GM19468 (cell line): ENCODE measurements at regions not wholly inside any gene's neighbourhood (a gene's known extent, or its start where the extent isn't known, plus 50 kb on each side); places are given as distances from the start of the nearest gene placed in this dataset.

Experiments
- ATAC-seq: cut with Tn5 transposase; IDR thresholded peaks from one replicate; pipeline ENCODE4 v1.9.1; 2021; ENCODE audit warnings: mild to moderate bottlenecking, moderate library complexity, moderate number of reproducible peaks; ENCODE audit not compliant: unreplicated experiment; ENCODE audit errors: extremely low read depth

DNA sequence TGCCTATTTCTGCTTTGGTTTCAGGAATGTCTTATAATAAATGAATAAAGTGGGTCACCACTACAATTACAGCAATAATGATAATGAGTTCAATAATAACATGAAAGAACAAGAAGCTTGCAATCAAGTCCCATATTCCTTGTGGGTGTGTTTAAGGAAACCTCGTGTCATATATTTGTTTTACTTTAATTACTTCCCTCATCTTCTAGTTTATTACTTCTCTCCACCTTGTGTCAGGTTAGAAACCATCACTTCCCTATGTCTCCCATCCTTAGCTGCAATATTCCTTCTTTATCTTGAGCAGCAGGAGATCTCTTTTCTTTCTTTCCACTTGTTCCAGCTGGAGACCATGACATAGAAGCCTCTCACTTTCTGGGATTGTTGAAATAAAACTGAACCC lies 384.0 kb upstream of the TMEM132C start:
- ATAC-seq, result no peak

DNA sequence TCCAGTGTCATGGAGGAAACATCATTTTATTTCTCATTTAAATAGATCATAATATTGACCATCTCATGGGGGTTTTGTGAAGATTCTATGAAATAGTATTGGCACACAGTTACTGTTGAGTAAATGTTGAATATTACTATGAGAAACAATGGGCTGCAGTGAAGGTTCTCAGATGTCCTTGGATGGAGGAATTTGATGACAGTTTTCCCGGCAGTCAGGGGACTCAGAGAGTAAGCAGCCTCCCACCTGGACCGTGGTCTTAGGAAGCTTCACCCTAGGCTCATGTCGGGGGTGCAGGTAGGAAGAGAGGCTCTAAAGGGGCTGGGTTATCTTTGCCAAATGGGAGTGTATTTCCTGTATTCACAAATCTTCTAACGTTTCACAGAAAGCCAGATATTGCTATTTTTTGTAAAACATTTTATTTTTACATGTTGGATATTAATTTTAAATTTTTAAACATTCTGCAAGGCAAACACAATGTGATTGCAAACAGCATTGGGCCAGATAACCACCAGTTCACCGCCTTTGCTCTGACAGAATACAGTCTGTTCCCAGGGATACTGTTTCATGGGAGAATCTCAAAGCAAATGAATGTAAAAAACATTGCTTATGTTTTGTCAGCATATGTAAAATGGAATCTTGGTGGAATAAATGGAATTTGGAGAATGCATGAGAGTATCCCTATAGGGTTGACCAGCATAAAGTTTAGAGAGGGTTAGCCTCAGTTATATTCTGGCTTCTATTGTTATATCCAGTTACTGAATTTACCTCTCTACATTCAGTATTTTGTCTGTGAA lies 380.8 kb upstream of the TMEM132C start:
- no peak for ATAC-seq

DNA sequence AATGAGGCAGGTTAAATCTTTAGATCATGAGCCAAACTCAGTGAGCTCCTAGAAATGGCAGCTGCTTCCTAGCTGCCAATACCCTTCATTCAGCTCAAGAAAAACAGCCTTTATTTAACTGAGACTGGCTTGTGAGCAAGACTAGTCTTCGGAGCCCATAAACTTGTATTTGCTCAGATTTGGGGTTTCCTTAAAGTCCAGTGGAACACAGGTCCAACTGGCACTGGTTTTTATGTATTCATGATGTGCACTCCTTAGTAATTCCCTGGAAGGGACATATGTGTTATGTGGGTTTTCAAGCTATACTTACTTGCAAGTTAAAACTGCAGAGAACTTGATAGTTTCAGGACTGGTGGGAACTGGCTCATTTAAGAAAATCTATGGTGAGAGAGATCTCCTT lies 380.1 kb upstream of the TMEM132C start:
- ATAC-seq, result no peak

DNA sequence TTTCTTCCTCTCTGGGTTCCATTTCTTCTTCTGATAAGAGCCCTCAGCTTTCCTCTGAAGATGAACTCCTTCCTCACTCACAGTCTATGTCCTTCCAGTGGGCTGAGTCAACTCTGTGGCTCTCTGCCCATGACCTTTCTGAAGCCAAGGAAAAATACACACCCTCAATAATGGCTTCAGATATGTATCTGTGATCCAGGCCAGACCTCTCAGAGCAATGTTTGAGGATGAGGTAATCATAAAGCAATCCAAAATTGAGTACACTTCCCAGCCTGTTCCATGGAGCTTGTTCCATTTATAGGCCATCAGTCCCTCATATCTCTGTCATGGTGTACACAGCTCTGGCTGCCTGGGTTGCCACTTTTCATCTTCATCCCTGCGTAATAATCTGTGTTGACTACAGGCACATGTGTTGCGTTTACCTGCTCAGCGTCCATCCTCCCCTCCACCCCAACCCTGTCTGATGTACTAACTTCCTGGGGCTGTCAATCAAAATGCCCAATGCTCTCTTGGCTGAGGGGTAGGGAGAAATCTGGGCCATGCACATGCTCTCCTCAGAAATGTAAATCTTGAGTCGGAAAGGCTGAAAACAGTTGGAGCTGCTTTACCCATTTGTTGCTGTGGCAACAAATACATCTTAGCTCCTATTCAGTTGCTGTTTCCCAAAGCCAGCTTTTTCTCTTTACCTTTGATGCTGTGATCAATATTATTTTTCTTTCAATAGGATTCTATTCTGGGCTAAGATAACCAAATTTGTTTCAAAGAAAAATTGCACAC lies 377.8 kb upstream of the TMEM132C start:
- ATAC-seq, result no peak

DNA sequence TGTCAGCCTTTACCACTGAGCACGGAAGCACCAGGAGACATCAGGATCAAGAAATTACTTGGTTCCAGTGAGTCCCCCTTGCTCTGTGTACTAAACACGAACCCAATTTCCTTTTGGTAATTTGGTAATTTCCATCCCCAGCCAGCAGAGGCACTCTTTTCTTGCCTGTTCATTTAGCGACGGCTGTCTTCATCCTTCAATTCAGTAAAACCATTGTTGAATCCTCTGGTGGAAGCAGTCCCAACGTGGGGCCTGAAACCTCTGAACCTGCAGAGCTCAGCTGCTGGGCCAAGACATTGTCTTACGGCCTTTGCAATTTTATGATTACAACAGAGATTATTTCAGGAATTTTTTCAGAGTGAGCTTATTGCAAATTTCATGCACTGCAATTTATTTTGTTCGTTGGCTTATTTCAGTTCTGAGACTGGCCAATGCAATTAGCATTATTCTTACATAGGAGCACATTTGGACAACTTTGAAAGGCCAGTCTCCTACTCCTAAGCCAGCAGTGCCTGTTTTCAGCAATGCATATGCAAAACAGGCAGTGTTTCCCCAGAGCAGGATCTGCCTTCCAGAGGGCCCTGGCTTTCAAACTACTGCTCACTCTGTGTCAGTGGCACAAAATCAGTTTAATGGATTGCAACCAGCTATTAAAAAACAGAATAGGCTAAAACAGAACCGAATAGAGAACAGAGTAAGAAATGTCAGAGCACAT lies 372.9 kb upstream of the TMEM132C start:
- ATAC-seq, result no peak

DNA sequence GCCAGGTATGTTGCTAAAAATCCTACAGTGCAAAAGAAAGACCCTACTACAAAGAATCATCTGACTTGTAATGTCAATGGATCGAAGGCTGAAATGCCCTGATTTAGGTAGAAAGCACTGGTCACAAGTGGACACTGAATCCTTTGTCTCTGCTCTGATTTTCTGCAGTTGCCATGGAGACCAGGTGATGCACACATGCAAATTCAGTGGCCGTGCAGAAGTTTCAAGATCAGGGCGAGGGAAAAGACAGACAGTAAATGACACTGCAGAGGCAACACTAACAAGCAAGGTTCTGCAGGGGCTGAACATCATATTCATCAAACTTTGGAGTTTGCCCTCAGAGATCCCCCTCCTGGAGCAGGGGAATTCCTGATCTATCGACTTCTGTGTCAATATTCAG lies 370.3 kb upstream of the TMEM132C start:
- ATAC-seq, result no peak

DNA sequence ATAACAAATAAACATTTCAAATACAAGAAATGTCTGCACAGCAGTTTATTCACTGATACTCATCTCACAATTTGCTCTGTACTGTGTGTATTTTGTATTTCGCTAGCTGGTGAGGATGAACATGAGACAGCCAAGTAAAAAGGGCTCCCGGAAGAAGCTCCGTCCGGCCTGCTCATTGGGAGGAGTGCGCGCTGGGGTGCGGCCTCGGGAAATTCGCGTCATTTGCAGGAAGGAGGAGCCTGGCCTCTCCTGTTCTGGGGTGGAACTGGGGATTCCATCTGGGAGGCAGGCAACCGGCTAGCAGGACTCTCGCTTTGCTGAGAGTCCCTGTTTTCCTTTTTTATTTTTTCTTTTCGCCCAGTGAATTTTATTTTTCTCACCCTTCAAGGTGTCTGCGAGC lies 368.4 kb upstream of the TMEM132C start:
- ATAC-seq, result no peak

DNA sequence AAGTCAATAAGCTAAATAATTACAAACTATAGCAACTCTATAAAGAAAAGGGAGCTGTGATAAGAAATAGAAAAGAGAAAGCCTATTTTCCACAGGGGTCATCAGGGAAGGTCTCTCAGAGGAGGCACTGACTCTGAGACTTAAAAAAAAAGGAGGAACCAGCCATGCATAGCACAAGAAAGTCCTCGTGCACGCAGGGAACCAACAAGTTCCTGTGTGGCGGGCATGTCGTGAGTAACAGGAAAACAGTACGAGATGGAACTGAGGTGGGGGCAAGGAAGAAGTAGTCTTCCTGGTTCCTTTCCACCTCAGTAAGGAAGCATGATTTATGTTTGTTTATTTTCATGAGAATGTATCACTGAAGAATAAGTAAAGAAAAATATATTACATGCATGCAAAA lies 367.0 kb upstream of the TMEM132C start:
- no peak for ATAC-seq

DNA sequence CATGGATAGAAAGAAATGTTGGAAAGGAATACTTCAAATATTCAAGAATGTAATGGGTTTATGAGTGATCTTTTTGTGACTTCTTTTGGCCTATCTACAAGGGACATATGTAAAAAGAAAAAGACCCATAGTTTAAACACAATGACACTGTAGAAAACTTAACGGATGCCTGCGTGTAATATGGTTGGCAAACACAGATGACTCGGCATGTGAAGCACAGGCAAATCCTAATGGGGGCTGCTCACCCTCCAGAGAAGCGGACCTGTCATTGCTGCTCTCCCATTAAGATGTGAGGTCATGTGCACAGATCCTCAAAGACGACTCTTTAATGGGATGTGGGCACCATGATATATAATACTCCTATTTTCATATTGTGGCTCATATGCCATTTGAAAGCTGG lies 366.6 kb upstream of the TMEM132C start:
- ATAC-seq, result no peak

DNA sequence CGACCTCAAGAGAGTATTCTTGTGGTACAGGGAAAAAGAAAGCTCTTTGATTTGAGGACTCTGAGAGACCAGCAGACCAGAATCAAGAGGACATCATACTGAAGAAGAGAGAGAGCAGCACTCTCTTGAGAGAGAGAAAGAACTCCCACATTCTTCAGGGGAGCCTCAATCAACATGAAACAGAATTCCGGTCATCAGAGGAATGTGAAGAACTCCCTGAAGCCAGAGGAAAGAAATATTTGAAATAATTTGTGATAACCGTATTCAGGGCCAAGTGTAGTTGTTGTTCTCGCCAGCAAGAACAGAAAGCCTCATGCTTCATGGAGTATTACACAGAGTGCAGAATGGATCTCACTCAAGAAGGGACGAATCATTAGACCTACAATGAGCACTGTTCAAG lies 363.8 kb upstream of the TMEM132C start:
- ATAC-seq, result no peak

DNA sequence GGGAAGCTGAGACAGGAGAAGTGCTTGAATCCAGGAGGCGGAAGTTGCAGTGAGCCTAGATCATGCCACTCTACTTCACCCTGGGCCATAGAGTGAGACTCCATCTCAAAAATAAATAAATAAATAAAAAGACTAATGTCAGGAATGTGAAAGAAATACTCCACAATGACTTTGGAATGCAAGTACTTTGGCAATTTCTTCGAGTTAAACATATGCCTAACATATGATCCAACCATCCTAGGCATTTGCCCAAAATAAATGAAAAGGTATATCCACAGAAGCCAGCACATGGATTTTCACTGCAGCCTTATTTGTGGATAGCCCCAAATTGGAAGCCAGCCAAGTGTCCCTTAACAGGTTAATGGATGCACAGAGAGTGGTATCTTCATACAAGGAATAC lies 357.9 kb upstream of the TMEM132C start:
- ATAC-seq, result no peak

DNA sequence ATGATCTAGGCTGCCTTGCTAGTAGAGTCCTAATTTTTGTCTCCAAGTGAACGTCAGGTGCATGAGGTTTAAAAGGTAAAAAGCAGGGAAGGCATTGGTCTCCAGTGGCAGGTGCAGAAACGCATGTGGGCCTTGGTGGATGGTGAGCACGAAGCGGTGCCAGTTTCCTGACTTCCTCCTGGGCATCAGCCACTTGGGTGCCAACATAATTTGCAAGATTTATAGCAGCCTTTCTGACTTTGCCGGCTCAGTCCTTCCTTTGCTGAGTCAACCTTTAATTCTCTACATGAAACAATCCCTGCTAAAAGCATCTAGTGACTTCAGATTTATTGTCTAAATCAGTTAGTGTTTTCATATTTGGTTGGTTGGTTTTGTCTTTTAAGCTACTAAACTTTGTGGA lies 355.7 kb upstream of the TMEM132C start:
- no peak for ATAC-seq

DNA sequence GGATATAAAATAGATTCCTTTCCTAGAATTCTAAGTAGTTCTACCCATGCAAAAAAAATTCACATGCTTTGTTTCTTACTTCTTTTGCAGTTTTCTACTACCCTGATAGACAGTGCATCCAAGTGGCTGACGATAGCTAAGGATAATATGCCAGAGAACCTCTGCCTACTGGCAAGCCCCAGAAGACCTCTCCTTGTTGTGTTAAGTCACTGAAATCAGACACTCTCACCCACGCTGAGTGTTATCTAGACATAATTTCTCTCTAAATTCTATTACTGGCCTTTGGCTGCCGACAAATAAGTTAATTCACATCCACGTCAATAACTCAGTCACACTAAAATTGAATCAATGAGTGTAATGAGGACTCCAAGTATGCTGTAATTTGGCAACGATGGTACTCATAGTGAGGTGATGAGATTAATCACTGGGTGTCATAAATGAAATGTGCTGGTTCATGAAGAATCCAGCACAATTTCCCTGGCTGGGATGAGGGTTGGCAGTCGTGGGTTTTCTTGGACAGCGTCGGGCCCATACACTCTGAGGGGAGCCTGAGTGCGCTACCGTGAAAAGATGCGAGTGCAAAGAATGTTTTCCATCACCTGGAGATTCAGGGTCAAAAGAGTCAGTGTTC lies 354.8 kb upstream of the TMEM132C start:
- ATAC-seq, result no peak

DNA sequence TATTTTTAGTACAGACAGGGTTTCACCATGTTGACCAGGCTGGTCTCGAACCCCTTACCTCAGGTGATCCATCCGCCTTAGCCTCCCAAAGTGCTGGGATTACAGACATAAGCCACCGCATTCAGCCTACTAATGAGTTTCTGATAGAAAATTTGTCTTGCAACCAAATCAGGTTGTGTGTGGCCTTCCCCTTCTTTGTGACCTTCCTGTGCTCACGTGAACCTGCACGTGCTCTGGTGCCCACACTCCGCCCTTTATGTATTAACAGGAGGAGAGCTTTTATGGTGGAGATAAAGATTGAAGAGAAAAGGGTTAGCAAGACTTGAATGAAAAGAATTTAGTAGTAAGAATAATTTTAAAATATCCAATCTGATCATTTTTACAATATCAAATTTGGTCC lies 343.5 kb upstream of the TMEM132C start:
- no peak for ATAC-seq

DNA sequence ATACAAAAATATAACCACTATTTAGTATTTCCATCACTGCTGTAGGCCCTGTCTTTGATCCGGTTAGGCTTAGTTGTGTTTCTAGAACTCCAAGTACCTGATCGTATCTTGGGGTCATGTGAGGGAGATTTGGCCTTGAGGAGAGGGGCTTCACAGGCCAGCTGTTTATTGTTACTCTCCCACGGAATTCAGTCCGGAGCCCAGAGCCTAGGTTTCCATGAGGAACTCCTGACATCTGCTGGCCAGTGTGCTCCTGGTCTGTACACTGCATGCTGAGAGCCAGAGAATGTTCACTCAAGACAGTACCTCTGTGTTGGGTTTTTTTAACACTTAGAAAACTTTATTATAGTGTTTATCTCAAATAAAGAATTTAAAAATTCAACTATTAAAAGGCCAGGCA lies 341.0 kb upstream of the TMEM132C start:
- no peak for ATAC-seq

DNA sequence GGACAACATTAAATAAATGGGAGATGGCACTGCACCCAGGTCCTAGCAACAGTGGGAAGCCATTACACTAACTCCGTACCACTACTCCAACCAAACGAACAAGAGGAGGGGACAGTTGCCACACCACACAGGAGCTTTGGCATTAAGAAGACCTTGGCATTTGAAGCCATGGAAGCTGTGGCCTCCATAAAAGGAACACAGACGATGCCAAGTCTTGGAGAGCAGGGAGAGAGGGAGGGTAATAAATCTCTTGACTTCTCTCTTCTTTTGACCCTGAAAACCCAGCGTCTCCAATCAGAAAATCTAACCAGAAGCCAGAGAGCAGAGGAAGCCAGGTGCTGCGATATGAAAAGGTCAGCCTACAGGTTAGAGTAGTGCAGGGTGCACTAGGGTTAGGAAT lies 338.8 kb upstream of the TMEM132C start:
- ATAC-seq, result no peak

DNA sequence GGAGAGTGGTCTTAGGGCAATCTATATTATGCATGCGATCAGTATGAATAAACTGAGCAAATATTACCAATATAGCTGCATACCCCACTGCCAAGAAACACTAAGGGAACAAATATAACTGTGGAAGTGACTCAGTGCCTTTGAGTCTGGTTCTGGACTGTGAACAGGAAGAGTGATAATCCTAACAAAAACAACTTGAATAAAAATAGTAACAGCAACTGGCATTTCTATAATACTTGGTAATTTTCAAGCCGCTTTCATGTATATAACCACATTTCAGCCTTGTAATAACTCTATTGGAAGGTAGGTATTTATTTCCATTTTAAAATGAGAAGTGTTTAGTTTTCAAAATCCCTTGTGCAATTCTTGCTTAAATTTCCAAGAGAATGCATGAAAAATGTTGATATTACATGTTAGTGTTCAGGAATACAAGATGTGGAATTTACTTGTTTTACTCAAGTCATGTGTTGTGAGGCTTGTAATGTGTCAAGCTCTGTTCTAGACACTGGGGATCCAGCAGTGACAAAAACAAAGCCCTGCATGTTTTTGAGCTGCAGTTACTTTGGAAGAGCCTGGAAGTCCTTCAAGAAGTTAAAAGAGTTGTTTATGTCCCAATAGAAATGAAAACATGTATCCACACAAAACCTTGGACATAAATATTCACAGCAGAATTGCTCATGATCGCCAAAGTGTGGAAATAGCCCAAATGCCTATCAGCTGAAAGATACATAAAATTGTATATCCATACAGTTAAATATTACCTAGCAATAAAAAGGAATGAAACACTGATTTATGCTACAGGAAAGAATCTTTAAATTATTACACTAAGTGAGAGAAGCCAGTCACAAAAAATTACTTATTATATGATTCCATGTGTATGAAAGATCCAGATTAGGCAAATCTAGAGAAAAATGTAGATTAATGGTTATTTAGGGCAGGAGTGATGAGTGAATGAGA lies 338.1 kb upstream of the TMEM132C start:
- ATAC-seq, result no peak

DNA sequence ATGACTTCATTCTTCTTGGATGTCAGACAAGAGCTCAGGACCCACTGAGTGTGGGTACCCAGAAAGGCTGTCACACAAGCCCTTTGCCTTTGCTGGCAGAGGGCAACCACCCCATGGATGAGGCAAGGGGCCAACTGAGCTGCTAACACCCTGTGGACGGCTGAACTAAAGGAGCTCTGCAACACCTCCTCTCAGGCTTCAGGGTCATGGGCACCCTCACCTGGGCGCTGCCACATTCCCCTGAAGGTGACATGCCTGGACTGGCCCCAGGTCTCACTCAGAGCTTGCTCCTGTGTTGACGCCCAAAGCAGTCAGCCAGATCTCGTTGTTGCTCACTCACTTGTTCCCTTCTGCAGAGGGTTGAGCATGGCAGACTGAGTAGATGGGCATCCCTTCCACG lies 336.8 kb upstream of the TMEM132C start:
- no peak for ATAC-seq

DNA sequence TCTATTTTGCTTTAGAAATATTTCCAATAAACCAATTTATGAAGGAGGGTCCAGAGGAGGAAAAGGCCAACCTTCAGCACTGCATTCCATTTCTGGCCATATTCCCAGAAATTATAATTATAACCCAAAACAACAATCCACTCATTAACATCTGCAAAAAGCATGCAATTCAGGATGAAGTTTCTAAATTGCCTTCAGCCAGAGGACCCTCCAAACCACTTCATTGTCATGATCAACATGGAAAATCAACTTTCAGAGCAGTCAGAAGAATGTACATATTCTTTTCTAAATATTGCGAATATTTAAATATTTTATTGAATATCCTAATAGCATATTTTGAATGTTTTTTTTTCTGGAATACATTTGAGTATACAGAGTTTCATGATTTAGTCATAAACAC lies 332.6 kb upstream of the TMEM132C start:
- no peak for ATAC-seq

DNA sequence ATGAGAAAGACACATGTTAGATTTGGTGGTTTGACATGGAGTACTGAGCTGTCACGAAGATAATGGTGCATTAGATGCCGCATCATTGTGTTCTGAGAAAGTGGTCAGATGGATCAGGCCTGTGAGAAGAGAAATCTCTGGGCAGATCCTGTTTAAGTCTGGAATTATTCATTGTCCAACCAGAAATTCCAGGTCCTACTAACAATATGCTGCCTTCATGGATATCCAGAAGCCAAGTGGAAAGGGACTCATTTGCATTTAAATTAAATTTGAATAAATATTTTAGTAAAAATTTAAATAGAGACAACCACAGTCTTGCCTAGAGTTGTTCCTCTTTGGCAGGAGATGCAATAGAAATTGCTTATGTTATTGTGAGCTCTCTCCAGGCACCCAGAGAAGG lies 330.5 kb upstream of the TMEM132C start:
- no peak for ATAC-seq
